Lower lobe of right lung (tissue), 2 donors: ENCODE measurements at regions not wholly inside any gene's neighbourhood (a gene's known extent, or its start where the extent isn't known, plus 50 kb on each side); places are given as distances from the start of the nearest gene placed in this dataset.

Experiments used
- ATAC-seq, 2 donors: fragments of 200-7000 bp; cut with Tn5 transposase; one replicate each; pipeline ENCODE4 v1.9.1; 2020 to 2022; ENCODE audit warnings: mild to moderate bottlenecking in 2 of 2, moderate library complexity in 2 of 2
- DNase-seq: peaks from one replicate; pipeline ENCODE4 v3.0.0-alpha.2; 2020
- H3K27ac ChIP-seq: fragments of 200-600 bp; one replicate; pipeline ENCODE4 v1.8.0; 2022
- H3K27me3 ChIP-seq: fragments of 200-600 bp; one replicate; pipeline ENCODE4 v1.8.0; 2022; ENCODE audit warnings: low read depth
- H3K36me3 ChIP-seq: fragments of 200-600 bp; one replicate; pipeline ENCODE4 v1.8.0; 2022; ENCODE audit warnings: mild to moderate bottlenecking
- H3K4me1 ChIP-seq: fragments of 200-600 bp; one replicate; pipeline ENCODE4 v1.8.0; 2022
- H3K4me3 ChIP-seq: fragments of 200-600 bp; one replicate; pipeline ENCODE4 v1.8.0; 2022; ENCODE audit warnings: mild to moderate bottlenecking
- H3K9me3 ChIP-seq: fragments of 200-600 bp; one replicate; pipeline ENCODE4 v1.8.0; 2022
- CTCF ChIP-seq: fragments of 200-600 bp; IDR thresholded peaks from one replicate; pipeline ENCODE4 v1.8.0; 2022; ENCODE audit warnings: antibody characterized with exemption, mild to moderate bottlenecking
- intact Hi-C: fragments of 100-400 bp; cut with DNase I; formaldehyde crosslinking; loops from one replicate; pipeline ENCODE4 v1.11.0; 2022
- donor health status: DM: no; HTN: yes; CAD: no; lungs with severe emphysema.

DNA sequence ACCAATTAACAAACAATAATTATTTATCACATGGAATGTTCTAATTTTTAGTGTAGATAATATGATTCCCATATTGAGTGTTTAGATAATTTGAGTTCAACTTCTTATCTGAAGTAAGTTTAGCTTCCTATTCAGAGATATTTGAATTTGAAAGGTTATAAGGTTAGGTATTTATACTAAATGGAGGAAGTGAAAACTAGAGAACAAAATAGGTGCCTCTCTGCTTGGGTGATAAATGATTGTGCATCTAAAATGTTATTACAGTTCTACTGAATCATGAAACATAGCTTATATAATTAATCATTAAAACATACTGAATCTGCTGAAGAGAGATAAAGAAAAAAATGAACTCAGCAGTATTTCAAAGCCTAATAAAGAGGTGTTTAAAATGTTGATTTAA lies 1174.3 kb downstream of the XPNPEP1 start:
- intact Hi-C loops, result no loop called here
- TF ChIP-seq CTCF, result no peak
- H3K9me3 ChIP-seq, result no peaks in the 10 kb centered on the region
- H3K4me1 ChIP-seq, result no peaks in the 10 kb centered on the region
- DNase-seq, result no peak
- no peaks in the 10 kb centered on the region for H3K36me3 ChIP-seq
- no peaks in the 10 kb centered on the region for H3K27me3 ChIP-seq
- ATAC-seq, result no peak
- H3K4me3 ChIP-seq, result no peak overlapping the region
- no peak overlapping the region for H3K27ac ChIP-seq

DNA sequence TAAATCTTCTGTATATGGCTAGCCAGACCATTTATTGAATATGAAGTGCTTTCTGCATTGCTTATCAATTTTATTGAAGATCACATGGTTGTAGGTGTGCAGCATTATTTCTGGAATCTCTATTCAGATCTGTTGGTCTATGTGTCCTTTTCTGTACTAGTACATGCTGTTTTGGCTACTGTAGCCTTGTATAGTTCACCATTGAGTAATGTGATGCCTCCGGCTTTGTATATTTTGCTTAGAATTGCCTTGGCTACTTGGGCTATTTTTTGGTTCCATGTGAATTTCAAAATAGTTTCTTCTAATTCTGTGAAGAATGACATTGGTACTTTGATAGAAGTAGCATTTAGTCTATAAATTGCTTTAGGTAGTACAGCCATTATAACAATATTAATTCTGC lies 1187.2 kb downstream of the XPNPEP1 start:
- no peaks in the 10 kb centered on the region for H3K4me1 ChIP-seq
- intact Hi-C loops, result no loop called here
- ATAC-seq (no peak), DNase-seq (no peak)
- H3K36me3 ChIP-seq, result no peaks in the 10 kb centered on the region
- no peak overlapping the region for H3K4me3 ChIP-seq
- H3K27me3 ChIP-seq, result no peaks in the 10 kb centered on the region
- H3K9me3 ChIP-seq, result peaks cover 3% of the 10 kb centered on the region
- no peak for TF ChIP-seq CTCF
- H3K27ac ChIP-seq, result no peak overlapping the region

DNA sequence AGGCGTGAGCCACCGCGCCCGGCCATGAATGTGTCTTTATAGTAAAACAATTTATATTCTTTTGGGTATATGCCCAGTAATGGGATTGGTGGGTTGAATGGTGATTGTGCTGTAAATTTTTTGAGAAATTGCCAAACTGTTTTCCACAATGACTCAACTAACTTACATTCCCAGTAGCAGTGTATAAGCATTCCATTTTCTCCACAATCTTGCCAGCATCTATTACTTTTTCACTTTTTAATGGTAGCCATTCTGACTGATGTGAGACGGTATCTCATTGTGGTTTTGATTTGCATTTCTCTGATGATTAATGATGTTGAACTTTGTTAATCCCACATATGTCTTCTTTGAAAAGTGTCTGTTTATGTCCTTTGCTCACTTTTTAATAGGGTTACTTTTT lies 1187.9 kb downstream of the XPNPEP1 start:
- no peak for TF ChIP-seq CTCF
- DNase-seq (no peak), ATAC-seq (no peak)
- no peaks in the 10 kb centered on the region for H3K27me3 ChIP-seq
- no peaks in the 10 kb centered on the region for H3K4me1 ChIP-seq
- no peak overlapping the region for H3K4me3 ChIP-seq
- H3K27ac ChIP-seq, result no peak overlapping the region
- intact Hi-C loops, result no loop called here
- no peaks in the 10 kb centered on the region for H3K36me3 ChIP-seq
- H3K9me3 ChIP-seq, result peaks cover 3% of the 10 kb centered on the region

DNA sequence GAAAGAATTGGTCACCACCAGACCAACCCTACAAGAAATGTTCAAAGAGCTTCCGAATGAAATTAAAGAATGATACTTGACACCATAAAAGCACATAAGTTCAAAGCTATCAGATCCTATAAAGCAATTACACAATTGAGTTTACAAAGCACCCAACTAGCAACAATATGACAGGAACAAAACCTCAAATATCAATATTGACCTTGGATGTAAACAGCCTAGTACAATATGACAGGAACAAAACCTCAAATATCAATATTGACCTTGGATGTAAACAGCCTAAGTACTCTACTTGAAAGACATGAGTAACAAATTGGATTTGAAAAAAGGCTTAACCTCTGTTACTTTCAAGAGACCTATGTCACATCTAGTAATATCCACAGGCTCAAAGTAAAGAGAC lies 1201.4 kb downstream of the XPNPEP1 start:
- H3K9me3 ChIP-seq, result peaks cover 7% of the 10 kb centered on the region
- H3K36me3 ChIP-seq, result no peaks in the 10 kb centered on the region
- no peak overlapping the region for H3K4me3 ChIP-seq
- no peaks in the 10 kb centered on the region for H3K4me1 ChIP-seq
- intact Hi-C loops, result no loop called here
- no peak for TF ChIP-seq CTCF
- H3K27ac ChIP-seq, result no peak overlapping the region
- ATAC-seq, result peak; percentile 29 to 70
- DNase-seq, result no peak
- no peaks in the 10 kb centered on the region for H3K27me3 ChIP-seq

GRCh38 chr10:108716352-108716751 lies 1207.0 kb downstream of the XPNPEP1 start:
- TF ChIP-seq CTCF, result no peak
- no peaks in the 10 kb centered on the region for H3K27me3 ChIP-seq
- H3K27ac ChIP-seq, result no peak overlapping the region
- H3K4me3 ChIP-seq, result no peak overlapping the region
- ATAC-seq, result no peak
- no peak for DNase-seq
- no peaks in the 10 kb centered on the region for H3K36me3 ChIP-seq
- H3K4me1 ChIP-seq, result no peaks in the 10 kb centered on the region
- intact Hi-C loops, result no loop called here
- H3K9me3 ChIP-seq, result peaks cover 14% of the 10 kb centered on the region
